C4-2B (cell line): ENCODE measurements at regions not wholly inside any gene's neighbourhood (a gene's known extent, or its start where the extent isn't known, plus 50 kb on each side); places are given as distances from the start of the nearest gene placed in this dataset.

Experiments used
- ZFX ChIP-seq: fragments of 450-650 bp; IDR thresholded peaks from 2 replicates; pipeline ENCODE4 v1.6.1; 2017
- TF ChIP-seq, protein P1 (sequence below): fragments of 450-650 bp; conservative IDR thresholded peaks from 2 replicates; pipeline ENCODE4 v1.5.1; 2017; ENCODE audit warnings: mild to moderate bottlenecking

- TF ChIP-seq, protein P1, sequence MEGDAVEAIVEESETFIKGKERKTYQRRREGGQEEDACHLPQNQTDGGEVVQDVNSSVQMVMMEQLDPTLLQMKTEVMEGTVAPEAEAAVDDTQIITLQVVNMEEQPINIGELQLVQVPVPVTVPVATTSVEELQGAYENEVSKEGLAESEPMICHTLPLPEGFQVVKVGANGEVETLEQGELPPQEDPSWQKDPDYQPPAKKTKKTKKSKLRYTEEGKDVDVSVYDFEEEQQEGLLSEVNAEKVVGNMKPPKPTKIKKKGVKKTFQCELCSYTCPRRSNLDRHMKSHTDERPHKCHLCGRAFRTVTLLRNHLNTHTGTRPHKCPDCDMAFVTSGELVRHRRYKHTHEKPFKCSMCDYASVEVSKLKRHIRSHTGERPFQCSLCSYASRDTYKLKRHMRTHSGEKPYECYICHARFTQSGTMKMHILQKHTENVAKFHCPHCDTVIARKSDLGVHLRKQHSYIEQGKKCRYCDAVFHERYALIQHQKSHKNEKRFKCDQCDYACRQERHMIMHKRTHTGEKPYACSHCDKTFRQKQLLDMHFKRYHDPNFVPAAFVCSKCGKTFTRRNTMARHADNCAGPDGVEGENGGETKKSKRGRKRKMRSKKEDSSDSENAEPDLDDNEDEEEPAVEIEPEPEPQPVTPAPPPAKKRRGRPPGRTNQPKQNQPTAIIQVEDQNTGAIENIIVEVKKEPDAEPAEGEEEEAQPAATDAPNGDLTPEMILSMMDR: no peak
- no peak for TF ChIP-seq ZFX
Observed at GRCh38 chr6:104321301-104321700, 538.4 kb downstream of the HACE1 start.
